ENCODE measurements at regions not wholly inside any gene's neighbourhood (a gene's known extent, or its start where the extent isn't known, plus 50 kb on each side); places are given as distances from the start of the nearest gene placed in this dataset.

- no peak for TF ChIP-seq CTCF (IDR thresholded peaks at IDR 0.05; ENCODE audit: poor library complexity, severe bottlenecking)
- no peak for TF ChIP-seq POLR2AphosphoS5 (IDR thresholded peaks at IDR 0.05)
- no peak for TF ChIP-seq REST (IDR thresholded peaks at IDR 0.05; ENCODE audit: borderline replicate concordance)
Measured at GRCh38 chr16:85165781-85166180, 53.5 kb upstream of the CIBAR2 start.
